Omental fat pad (tissue), 3 donors: ENCODE measurements at regions not wholly inside any gene's neighbourhood (a gene's known extent, or its start where the extent isn't known, plus 50 kb on each side); places are given as distances from the start of the nearest gene placed in this dataset.

Source experiments
- ATAC-seq: fragments of 150-250 bp; one replicate; pipeline ENCODE4 v1.9.1; 2016; ENCODE audit warnings: mild to moderate bottlenecking, moderate library complexity; ENCODE audit not compliant: low FRiP score
- DNase-seq: peaks from one replicate; pipeline ENCODE4 v3.0.0-alpha.2; 2019; ENCODE audit warnings: low spot score
- TF ChIP-seq, protein P1 (sequence below), 3 donors: fragments of 450-650 bp; IDR thresholded peaks; one replicate each; pipeline ENCODE4 v1.5.1; 2016 to 2017; ENCODE audit warnings: antibody characterized with exemption in 3 of 3, mild to moderate bottlenecking in 3 of 3, moderate library complexity in 2 of 3

DNA sequence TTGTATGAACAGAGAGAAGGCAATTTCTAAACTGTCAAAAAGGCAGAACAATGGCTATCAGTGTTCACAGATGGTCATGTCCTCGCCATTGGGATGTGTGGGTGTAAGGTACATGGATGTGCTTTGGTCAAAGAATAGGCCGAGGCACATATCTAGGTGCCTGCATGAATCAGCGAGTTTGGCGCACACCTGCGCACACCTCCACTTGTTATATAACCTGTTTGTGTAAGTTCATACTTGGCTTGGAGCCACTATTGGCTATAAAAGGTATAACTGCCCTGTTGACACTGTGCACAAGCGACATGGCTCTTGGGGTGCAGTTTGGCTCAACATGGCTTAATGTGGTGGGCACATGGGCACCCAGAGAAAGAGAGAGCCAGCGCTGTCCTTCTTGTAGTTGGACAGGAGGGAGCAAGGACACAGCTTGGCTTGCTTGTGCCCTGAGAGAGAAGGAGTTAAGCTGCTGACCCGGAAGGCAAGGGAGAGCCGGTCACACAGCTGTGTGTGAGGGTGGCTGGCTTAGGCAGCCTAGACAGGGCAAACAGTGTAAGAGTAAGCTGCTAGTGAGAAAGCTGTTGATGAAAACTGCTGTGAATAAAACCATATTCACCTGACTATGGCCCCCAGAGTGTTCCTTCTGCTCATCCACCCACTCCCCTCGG, 499.1 kb downstream of the KCNJ2 start:
- DNase-seq (no peak), ATAC-seq (no peak)
- TF ChIP-seq, protein P1, sequence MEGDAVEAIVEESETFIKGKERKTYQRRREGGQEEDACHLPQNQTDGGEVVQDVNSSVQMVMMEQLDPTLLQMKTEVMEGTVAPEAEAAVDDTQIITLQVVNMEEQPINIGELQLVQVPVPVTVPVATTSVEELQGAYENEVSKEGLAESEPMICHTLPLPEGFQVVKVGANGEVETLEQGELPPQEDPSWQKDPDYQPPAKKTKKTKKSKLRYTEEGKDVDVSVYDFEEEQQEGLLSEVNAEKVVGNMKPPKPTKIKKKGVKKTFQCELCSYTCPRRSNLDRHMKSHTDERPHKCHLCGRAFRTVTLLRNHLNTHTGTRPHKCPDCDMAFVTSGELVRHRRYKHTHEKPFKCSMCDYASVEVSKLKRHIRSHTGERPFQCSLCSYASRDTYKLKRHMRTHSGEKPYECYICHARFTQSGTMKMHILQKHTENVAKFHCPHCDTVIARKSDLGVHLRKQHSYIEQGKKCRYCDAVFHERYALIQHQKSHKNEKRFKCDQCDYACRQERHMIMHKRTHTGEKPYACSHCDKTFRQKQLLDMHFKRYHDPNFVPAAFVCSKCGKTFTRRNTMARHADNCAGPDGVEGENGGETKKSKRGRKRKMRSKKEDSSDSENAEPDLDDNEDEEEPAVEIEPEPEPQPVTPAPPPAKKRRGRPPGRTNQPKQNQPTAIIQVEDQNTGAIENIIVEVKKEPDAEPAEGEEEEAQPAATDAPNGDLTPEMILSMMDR (IDR thresholded peaks at IDR 0.05): no peak

DNA sequence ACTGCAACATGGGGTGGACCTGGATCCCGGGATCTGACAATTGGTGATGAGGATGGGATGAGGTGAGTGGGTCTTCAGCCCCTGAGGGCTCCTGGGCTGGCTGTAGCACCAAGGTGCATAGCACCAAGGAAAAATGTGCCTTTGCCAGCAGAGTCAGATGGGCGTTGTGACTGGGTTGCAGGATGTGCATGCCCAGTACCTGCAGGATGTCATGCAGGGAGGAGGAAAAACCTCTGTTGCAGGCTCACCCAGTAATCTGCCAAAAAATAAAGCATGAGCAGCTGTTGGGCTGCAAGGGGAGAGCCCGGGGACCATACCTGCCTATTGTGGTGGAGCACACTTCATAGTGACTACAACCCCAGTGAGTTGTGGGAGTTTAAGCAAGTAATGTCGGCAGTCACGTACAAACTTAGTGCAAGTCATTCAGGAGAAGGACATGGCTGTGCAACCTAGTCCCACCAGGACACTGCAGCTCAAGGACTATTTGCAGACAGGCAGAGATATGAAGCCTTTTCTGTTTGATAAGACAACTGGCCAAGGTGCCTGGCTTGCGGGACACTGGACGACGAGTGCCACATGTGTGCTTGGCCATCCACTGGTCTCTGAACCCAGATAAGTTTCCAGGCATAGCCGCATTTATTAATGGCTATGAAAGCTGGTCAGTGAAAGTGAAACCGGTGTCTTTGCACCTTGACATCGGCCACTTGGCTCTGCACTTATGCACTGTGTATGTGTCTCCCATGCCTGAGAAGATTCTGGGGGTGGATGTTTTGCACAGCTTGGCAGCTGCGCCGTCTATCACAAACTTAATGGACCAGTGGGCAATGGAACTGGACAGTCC, 499.8 kb downstream of the KCNJ2 start:
- TF ChIP-seq, protein P1 (IDR thresholded peaks at IDR 0.05): no peak
- ATAC-seq: no peak
- no peak for DNase-seq

DNA sequence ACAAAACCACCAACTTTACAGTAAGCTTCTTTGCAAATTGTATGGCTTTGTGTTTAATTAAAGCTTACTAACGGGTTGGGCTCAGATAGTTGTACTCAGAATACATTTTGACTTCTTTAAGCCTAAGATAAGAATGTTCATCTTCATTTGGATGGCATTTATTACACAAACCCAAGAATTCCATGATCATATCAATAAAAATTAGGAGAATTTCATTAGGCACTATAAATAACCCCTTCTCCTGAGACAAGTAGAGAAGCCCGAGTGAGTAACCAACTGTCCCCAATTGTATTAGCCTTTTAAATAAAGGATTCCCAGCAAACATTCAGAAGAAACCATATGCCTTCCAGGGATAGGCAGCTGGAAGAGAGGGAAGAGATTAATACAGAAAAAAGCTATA, 504.7 kb downstream of the KCNJ2 start:
- TF ChIP-seq, protein P1 (IDR thresholded peaks at IDR 0.05): no peak
- DNase-seq: no peak
- no peak for ATAC-seq

DNA sequence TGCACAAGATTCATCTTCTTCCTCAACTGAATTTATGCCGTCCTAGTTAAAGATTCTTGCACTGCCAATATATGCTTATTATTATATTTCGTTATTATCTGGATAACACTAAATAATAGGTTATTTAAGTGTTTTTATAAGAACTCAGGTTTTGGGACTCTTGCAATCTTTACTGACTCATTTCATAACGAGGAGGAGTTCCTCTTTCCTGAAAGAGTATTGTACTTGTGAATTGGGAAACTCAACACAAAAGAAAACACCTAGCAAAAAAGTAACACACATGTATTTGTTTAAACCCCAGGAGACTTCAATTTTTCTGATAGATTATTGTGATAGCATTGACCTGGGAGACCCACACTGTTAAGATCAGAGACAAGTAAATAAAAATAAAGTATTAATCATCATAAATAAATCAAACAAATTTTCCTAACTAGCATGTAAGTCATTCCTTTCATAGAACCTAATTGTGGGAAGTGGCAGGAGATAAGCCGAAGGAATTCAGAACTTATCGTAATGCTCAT, 505.8 kb downstream of the KCNJ2 start:
- ATAC-seq (no peak), DNase-seq (no peak)
- TF ChIP-seq, protein P1 (IDR thresholded peaks at IDR 0.05): no peak

DNA sequence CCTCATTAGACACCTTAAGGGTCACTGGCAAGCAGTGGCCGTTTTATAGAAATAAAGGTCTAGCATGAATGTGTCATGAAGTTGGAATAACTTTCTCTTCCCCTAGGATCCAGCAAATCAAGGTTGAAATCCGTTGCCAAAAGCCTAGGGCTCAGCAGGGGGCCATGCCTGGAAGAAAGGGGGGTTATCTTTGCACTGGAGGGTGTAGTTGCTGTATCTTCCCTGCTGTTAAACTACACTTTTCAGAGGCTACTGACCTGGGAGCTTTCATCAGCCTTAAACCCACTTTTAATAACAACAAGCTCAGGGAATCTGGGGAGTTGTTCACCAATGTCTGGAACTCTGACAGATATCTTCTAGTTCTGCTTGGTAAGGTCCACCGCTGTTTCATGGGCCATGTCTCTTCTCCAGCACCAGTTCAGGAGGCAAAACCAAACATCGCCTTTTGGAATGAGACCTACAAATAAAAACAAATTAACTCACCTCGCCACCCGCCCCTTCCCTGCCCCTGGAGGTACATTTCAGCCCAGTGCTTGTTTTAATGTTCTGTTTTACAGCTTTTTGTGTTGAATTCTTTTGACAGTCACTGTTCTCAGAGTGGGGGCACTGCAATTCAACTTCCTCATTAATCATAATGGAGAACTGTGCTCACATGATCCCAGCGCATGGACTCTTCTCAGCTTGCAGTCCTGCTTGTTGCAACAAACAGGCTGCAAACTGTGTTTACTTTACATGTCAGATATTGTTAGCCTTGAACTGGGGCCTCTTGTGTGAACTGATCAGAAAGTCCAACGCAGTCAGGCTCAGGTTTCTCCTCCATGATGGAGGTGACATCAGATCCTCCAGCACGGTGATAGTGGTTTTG, 508.7 kb downstream of the KCNJ2 start:
- DNase-seq: no peak
- TF ChIP-seq, protein P1 (IDR thresholded peaks at IDR 0.05): no peak
- no peak for ATAC-seq

DNA sequence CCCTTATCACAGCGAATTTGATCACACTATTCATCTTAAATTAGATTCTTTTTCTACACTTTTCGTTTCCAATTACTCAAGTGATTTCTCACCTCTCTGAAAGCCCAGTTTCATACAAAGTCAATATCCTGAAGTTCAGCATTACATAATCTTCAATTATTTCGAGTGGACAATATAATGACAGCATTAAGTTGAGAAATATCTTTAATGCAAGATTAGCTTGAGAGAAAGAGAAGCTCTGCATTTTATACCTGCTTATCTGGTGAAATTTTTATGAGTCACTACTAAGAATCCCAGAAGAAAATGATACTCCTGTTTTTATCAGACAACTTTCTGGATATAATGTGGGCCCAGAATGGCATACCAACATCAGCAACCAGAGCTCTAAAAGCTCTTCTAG, 509.6 kb downstream of the KCNJ2 start:
- no peak for DNase-seq
- ATAC-seq: no peak
- TF ChIP-seq, protein P1 (IDR thresholded peaks at IDR 0.05): no peak
